Stimulated activated memory B cell treated with anti-CD40 and anti-IgM and Interleukin-4, amounts not matched to agents 10 μg/mL and 1 μg/mL and 100 μg/mL, for 72 hours (primary cell): ENCODE measurements at regions not wholly inside any gene's neighbourhood (a gene's known extent, or its start where the extent isn't known, plus 50 kb on each side); places are given as distances from the start of the nearest gene placed in this dataset.
"Not testable (repeated sequence)": the region's sequence is repeated elsewhere in the genome, so short reads cannot be mapped to it uniquely, and the experiment has no call there.

ENCODE experiments used
- ATAC-seq: fragments of 150-1000 bp; cut with Tn5 transposase; 2 replicates; pipeline ENCODE4 v1.10.0; 2021
- H3K27ac Mint-ChIP-seq: one replicate; pipeline ENCODE4 v1.8.0; 2022; ENCODE audit warnings: mild to moderate bottlenecking, mixed read lengths
- H3K27me3 Mint-ChIP-seq: one replicate; pipeline ENCODE4 v1.8.0; 2022; ENCODE audit warnings: mixed read lengths
- H3K36me3 Mint-ChIP-seq: one replicate; pipeline ENCODE4 v1.8.0; 2022; ENCODE audit warnings: mixed read lengths
- H3K4me1 Mint-ChIP-seq: one replicate; pipeline ENCODE4 v1.8.0; 2022; ENCODE audit warnings: mixed read lengths
- H3K4me3 Mint-ChIP-seq: one replicate; pipeline ENCODE4 v1.8.0; 2022; ENCODE audit warnings: mild to moderate bottlenecking, moderate library complexity, mixed read lengths
- H3K9me3 Mint-ChIP-seq: one replicate; pipeline ENCODE4 v1.8.0; 2022; ENCODE audit warnings: mixed read lengths

DNA sequence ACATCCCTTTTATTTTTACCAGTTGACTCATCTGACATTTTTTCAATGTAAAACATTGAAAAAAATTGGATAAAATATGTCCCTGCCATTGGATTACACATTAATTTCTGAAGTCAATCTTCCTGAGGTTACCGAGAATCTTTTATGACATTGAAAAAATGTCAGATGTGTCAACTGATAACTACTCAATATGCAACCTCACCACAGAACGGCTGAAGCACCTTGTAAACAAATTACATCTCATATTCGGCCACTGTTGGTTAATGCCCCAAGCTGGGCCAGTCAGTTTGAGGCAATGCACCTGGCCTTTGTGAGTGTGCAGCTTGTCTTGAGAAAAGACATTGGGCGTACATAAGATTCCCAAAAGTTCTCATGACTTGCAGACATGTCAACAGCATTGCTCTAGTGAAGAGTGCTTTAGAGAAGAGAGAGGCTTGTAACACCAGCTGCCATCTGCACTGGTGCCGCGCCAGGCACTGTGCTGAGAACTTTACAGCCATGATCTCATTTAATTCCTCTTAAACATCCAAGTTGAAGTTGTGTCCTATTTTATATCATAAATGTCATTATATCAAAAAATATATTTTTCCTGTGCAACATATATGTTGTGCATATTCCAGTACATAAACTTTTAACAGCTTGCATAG is 112.7 kb upstream of the SLC35G4 start:
- ATAC-seq = no peak
- Mint-ChIP-seq H3K4me1 (no peaks in the 10 kb centered on the region), H3K36me3 (no peaks in the 10 kb centered on the region), H3K4me3 (no peak overlapping the region), H3K9me3 (no peaks in the 10 kb centered on the region), H3K27me3 (peaks cover 25% of the 10 kb centered on the region), H3K27ac (no peak overlapping the region)

DNA sequence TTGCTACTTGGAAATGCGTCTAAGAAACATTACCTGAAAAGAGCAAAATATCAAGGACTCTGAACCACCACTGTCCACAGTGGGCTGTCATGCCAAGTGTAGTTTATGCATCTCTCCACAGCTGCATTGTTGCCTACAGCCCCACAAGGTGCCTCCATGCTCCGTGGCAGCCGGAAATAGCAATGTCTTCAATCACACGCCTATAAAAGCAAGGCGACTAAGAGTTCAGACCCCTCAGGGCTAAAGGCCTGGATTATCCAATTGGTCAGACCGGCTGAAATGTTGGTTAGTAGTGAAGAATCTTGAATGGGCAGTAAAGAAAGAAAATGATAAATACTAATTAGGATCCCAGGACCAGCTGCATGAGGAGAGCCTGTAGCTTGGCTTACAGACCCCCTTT is 114.0 kb upstream of the SLC35G4 start:
- peaks cover 25% of the 10 kb centered on the region for H3K27me3 Mint-ChIP-seq
- no peak for ATAC-seq
- H3K9me3 Mint-ChIP-seq = no peaks in the 10 kb centered on the region
- H3K4me3 Mint-ChIP-seq = no peak overlapping the region
- no peaks in the 10 kb centered on the region for H3K36me3 Mint-ChIP-seq
- no peaks in the 10 kb centered on the region for H3K4me1 Mint-ChIP-seq
- no peak overlapping the region for H3K27ac Mint-ChIP-seq

DNA sequence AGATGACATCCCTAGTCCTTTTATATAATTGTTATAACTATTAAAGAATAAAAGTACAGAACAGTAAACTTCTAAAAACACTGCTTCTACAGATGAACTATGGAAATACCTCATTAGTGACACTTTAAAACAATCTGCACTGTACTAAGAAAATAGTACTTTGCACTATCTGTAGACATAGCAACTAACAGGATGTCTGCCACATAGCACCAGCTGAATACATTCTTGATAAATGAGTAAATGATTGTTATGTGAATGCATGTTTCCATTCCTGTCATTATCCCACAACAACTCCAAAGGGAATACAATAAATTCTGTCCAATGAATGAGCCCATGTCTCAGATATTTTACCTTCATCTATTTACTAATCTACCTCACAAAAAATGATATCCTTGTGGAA is 115.3 kb upstream of the SLC35G4 start:
- Mint-ChIP-seq H3K36me3 (no peaks in the 10 kb centered on the region), H3K4me1 (no peaks in the 10 kb centered on the region), H3K9me3 (no peaks in the 10 kb centered on the region), H3K4me3 (no peak overlapping the region), H3K27me3 (peaks cover 12% of the 10 kb centered on the region), H3K27ac (no peak overlapping the region)
- no peak for ATAC-seq

DNA sequence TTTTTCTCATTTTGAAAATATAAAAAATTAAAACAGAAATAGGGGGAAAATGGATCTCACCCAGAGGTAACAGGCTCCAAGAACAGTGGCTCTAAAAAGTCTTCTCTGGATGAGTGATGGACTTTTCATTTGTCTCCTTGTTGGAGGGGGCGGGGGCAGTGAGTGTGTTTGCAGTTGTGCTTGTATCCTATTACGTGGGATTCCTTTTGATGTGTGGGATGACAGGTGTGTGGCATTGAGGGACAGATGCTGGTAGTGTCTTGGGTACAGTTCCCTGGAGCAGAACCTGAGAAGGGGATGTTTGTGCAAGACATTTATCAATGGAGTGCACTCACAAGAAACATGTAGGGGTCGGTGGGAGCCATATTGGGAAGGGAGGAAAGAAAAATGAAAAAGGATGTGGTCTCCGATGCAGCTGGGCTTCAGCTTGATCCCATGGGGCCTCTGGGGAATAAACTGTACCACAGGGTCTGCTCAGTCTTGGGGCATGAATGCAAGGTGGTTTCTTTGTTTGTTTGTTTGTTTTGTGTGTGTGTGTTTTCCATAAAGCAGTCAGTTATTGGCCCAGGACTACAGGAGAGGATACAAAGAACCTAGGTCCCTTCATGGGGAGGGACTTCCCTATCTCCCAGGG is 120.0 kb upstream of the SLC35G4 start:
- no peak for ATAC-seq
- Mint-ChIP-seq H3K36me3 (no peaks in the 10 kb centered on the region), H3K9me3 (no peaks in the 10 kb centered on the region), H3K4me1 (no peaks in the 10 kb centered on the region), H3K27me3 (no peaks in the 10 kb centered on the region), H3K27ac (no peak overlapping the region), H3K4me3 (no peak overlapping the region)

DNA sequence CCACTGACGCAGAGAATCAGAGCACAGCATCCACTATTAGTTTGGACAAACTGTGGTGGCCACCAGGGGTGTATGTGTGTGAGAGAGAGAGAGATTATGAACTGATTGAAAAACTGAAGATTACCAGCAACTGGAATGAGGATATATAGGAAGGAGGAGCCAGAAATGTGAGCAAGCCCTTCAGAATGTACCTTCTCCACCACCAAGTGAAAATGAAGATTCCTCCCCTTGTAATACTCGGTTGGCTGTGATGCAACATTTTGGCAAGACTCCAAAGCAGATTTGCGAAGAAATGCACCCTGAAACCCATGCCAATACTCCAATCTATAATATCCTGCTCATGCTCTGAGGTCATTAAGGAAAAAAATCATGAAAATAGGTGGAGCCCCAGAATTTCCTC is 121.2 kb upstream of the SLC35G4 start:
- no peaks in the 10 kb centered on the region for H3K4me1 Mint-ChIP-seq
- no peak overlapping the region for H3K27ac Mint-ChIP-seq
- H3K9me3 Mint-ChIP-seq = no peaks in the 10 kb centered on the region
- H3K4me3 Mint-ChIP-seq = no peak overlapping the region
- no peaks in the 10 kb centered on the region for H3K27me3 Mint-ChIP-seq
- no peaks in the 10 kb centered on the region for H3K36me3 Mint-ChIP-seq
- no peak for ATAC-seq

DNA sequence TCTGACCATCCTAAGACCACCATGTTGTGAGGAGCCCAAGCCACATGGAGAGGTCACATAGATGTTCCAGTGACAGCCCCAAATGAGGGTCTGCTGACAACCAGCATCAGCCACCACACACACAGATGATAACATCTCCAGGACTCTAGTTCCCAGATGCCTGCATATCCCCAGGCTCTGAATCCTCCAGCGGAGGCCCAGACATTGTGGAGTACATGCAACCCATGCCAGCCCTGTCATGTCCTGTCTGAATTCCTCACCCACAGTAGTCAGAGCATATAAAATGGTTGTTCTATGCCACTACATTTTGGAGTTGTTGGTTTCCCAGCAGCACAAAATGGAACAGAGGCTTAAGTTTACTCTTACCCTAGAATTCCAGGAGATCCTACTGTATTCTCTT is 122.0 kb upstream of the SLC35G4 start:
- H3K36me3 Mint-ChIP-seq = no peaks in the 10 kb centered on the region
- ATAC-seq = no peak
- no peaks in the 10 kb centered on the region for H3K4me1 Mint-ChIP-seq
- H3K4me3 Mint-ChIP-seq = no peak overlapping the region
- no peaks in the 10 kb centered on the region for H3K27me3 Mint-ChIP-seq
- H3K9me3 Mint-ChIP-seq = no peaks in the 10 kb centered on the region
- no peak overlapping the region for H3K27ac Mint-ChIP-seq

DNA sequence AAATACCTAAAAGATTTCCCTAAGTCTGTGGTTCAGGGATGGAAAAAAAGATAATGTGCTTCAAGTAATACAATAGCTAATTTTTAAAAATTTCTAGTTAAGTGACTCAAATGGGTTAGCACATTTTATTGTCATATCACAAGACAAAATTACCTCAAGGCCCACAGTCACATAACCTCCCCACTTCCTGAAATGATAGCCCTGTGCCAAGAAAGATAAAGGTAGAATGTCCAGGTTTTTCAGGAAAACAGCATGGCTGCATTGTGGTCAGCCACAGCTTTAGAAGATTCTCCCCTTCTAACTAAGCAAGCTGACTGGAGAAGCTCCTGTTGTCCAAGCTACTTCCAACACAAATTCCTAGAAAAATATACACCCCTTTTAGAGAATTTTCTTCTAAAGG is 127.1 kb upstream of the SLC35G4 start:
- no peaks in the 10 kb centered on the region for H3K4me1 Mint-ChIP-seq
- H3K27ac Mint-ChIP-seq = no peak overlapping the region
- no peak for ATAC-seq
- H3K4me3 Mint-ChIP-seq = no peak overlapping the region
- H3K27me3 Mint-ChIP-seq = peaks cover 8% of the 10 kb centered on the region
- H3K9me3 Mint-ChIP-seq = peaks cover 4% of the 10 kb centered on the region
- H3K36me3 Mint-ChIP-seq = no peaks in the 10 kb centered on the region

DNA sequence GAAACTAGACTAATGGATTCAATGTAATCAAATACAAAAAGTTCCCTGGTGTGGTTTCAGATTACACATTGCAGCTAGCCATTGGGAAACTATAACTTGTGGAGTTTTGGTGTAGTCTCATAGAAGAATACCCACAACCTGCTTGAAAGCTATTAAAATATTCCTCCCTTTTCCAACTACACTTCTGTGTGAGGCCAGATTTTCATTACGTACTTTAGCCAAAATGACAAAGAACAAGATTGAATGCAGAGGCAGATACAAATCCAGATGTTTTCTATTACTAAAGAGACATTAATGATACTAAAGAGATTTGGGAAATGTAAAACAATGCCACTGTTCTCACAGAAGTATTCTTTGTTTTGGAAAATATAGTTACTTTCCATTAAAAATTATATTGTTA is 128.7 kb upstream of the SLC35G4 start:
- H3K36me3 Mint-ChIP-seq = no peaks in the 10 kb centered on the region
- no peak overlapping the region for H3K4me3 Mint-ChIP-seq
- no peak for ATAC-seq
- H3K4me1 Mint-ChIP-seq = no peaks in the 10 kb centered on the region
- H3K27me3 Mint-ChIP-seq = peaks cover 8% of the 10 kb centered on the region
- no peak overlapping the region for H3K27ac Mint-ChIP-seq
- H3K9me3 Mint-ChIP-seq = peaks cover 4% of the 10 kb centered on the region

DNA sequence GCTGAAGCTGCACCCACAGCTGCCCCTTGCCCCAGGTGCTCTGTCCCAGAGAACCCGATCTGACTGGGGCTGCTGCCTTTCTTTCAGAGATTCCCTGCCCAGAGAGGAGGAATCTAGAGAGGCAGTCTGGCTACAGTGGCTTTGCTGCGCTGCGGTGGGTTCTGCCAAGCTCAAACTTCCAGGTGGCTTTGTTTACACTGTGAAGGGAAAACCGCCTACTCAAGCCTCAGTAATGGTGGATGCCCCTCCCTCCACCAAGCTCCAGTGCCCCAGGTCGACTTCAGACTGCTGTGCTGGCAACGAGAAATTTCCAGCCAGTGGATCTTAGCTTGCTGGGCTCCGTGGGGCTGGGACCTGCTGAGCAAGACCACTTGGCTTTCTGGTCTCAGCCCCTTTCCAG is 130.4 kb upstream of the SLC35G4 start:
- H3K27me3 Mint-ChIP-seq, H3K9me3 Mint-ChIP-seq, ATAC-seq, H3K36me3 Mint-ChIP-seq, H3K27ac Mint-ChIP-seq, H3K4me3 Mint-ChIP-seq, H3K4me1 Mint-ChIP-seq: not testable (repeated sequence)

DNA sequence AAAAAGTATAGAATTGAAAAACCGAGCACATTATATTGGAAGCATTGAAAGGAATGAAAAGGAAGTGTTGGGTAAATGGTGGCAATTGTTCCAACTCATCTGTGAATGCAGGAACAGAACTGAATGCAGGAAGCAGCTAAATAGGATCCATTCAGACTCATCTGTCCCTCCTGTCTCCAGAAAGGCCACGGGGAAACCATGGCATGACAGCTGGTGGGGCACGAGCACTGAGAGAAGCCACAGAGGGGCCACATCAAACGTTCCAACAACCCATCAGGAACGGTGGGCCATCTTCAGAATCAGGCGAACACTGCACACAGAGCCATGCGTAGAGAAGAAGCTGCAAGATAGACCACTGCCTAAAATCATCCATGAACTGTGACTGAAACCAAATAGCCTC is 138.5 kb upstream of the SLC35G4 start:
- no peak overlapping the region for H3K27ac Mint-ChIP-seq
- no peaks in the 10 kb centered on the region for H3K9me3 Mint-ChIP-seq
- peaks cover 2% of the 10 kb centered on the region for H3K27me3 Mint-ChIP-seq
- H3K4me1 Mint-ChIP-seq = no peaks in the 10 kb centered on the region
- H3K36me3 Mint-ChIP-seq = no peaks in the 10 kb centered on the region
- no peak overlapping the region for H3K4me3 Mint-ChIP-seq
- ATAC-seq = no peak

DNA sequence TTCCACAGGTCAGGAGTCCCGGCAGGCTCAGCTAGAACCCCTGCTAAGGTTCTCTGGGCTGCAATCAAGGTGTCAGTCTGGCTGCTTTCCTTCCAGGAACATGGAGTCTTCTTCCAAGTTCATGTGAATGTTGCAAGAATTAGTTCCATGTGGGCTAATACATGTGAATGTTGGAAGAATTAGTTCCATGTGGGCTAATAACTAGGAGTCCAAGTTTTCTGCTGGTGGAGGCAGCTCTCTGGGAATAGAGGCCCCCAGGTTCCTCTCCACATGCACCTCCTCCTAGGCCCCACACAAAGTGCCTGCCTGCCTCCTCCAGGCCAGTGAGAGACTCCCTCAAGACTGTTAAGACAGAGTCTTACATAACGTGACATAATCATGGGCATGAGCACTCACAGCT is 140.8 kb upstream of the SLC35G4 start:
- H3K9me3 Mint-ChIP-seq = no peaks in the 10 kb centered on the region
- H3K27me3 Mint-ChIP-seq = peaks cover 9% of the 10 kb centered on the region
- no peak for ATAC-seq
- no peak overlapping the region for H3K27ac Mint-ChIP-seq
- no peaks in the 10 kb centered on the region for H3K36me3 Mint-ChIP-seq
- H3K4me1 Mint-ChIP-seq = no peaks in the 10 kb centered on the region
- H3K4me3 Mint-ChIP-seq = no peak overlapping the region

DNA sequence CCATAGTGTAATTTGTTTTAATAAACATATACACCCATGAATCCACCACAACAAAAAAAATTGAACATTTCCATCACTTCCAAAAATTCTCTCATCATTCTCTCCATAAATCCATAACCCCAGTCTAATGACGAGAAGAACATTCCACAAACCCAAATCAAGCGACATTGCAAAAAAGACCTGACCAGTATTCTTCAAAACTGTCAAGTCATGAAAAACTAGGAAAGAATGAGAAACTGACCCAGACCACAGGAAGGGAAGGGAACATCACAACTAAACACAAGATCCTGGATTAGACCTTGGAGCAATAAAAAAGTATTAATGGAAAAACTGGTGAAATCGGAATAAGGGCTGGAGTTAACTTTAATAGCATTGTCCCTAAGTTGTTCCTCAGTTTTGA is 141.3 kb upstream of the SLC35G4 start:
- Mint-ChIP-seq H3K4me1 (no peaks in the 10 kb centered on the region), H3K4me3 (no peak overlapping the region), H3K9me3 (no peaks in the 10 kb centered on the region), H3K36me3 (no peaks in the 10 kb centered on the region), H3K27ac (no peak overlapping the region), H3K27me3 (peaks cover 9% of the 10 kb centered on the region)
- no peak for ATAC-seq

DNA sequence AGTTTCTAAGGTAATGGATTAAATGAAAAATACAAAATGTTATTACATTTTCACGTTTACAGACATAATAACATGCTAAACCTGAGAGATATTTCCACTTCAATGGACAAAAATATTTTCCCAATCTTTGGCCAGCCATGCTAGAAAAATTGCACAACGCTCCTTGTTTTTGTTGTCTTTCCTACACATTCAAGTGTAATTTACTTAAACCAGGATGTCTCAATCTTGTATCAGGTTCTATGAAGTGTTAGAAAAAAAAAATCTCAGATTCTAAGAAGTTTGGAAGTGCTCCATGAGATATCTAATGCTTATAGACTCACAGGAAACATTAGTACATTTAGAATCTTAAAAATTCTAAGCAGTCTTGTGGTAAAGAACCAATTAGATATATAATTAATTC is 141.8 kb upstream of the SLC35G4 start:
- no peaks in the 10 kb centered on the region for H3K9me3 Mint-ChIP-seq
- ATAC-seq = no peak
- no peak overlapping the region for H3K4me3 Mint-ChIP-seq
- H3K27ac Mint-ChIP-seq = no peak overlapping the region
- H3K36me3 Mint-ChIP-seq = no peaks in the 10 kb centered on the region
- H3K4me1 Mint-ChIP-seq = no peaks in the 10 kb centered on the region
- H3K27me3 Mint-ChIP-seq = peaks cover 9% of the 10 kb centered on the region

DNA sequence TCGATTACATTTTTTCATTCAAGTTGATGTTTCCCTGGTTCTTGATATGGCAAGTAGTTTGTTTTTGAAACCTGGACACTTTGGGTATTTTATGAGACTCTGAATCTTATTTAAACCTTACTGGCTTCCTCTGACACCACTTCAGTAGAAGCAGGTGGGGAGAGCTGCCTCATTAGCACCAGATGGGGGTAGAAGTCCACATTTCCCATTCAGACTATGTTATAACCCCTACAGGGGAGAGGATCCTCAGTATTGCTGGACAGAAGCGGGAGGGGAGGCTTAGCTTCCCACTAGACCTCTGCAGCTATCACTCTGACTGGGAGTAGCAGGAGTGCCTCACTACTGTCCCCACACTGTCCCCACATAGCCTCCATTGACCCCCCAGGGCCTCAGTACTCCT is 145.3 kb upstream of the SLC35G4 start:
- no peak for ATAC-seq
- H3K4me1 Mint-ChIP-seq = no peaks in the 10 kb centered on the region
- peaks cover 9% of the 10 kb centered on the region for H3K27me3 Mint-ChIP-seq
- H3K4me3 Mint-ChIP-seq = no peak overlapping the region
- H3K9me3 Mint-ChIP-seq = no peaks in the 10 kb centered on the region
- no peak overlapping the region for H3K27ac Mint-ChIP-seq
- H3K36me3 Mint-ChIP-seq = no peaks in the 10 kb centered on the region

DNA sequence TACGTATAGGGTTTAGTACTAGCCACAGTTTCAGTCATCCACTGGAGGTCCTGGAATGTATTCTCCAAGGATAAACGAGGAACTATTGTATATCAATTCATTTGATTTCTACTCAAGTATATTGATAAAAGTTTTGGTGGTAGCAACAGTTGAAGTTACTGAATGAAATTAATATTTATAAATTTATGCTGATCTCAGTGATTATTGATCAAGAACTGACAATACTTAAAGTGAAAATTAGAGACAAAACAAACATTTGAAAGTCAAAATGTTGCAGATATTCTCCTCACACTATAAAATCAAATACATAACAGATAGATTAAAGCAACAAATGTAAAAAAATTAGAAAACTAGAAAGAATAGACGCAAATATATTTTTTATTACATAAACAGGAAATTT is 150.9 kb upstream of the SLC35G4 start:
- no peaks in the 10 kb centered on the region for H3K4me1 Mint-ChIP-seq
- no peak overlapping the region for H3K27ac Mint-ChIP-seq

DNA sequence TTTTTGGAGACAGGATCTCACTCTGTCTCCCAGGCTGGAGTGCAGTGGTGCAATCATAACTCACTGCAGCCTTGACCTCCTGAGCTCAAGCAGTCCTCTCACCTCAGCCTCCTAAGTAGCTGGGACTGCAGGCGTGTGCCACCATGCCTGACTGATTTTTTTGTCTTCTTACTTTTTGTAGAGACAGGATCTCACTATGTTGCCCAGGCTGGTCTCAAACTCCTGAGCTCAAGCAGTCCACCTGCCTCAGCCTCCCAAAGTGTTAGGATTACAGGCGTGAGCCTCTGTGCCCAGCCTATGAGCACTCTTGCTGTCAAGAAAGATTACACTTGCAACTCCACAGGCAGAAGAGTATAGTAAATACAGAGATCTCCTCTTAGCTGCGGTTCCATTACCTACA is 151.5 kb upstream of the SLC35G4 start:
- not testable (repeated sequence) for H3K4me3 Mint-ChIP-seq, ATAC-seq, H3K4me1 Mint-ChIP-seq, H3K36me3 Mint-ChIP-seq, H3K27ac Mint-ChIP-seq, H3K9me3 Mint-ChIP-seq, H3K27me3 Mint-ChIP-seq

More for the DNA sequence above, 150.9 kb upstream of the SLC35G4 start:
- Mint-ChIP-seq H3K9me3 (no peaks in the 10 kb centered on the region), H3K4me3 (no peak overlapping the region), H3K27me3 (no peaks in the 10 kb centered on the region), H3K36me3 (no peaks in the 10 kb centered on the region)
- no peak for ATAC-seq
